Peyer's patch (tissue), 4 donors: ENCODE measurements at regions not wholly inside any gene's neighbourhood (a gene's known extent, or its start where the extent isn't known, plus 50 kb on each side); places are given as distances from the start of the nearest gene placed in this dataset.

Source experiments
- DNase-seq, 3 donors: peaks; one replicate each; pipeline ENCODE4 v3.0.0-alpha.2; 2017 to 2019
- H3K27ac ChIP-seq, 4 donors: fragments of 200-600 bp; sonication (generic); one replicate each; pipeline ENCODE4 v1.5.1; 2016 to 2019
- H3K27me3 ChIP-seq, 2 donors: fragments of 200-600 bp; sonication (generic); one replicate each; pipeline ENCODE4 v1.5.1; 2019
- H3K36me3 ChIP-seq, 3 donors: fragments of 200-600 bp; sonication (generic); one replicate each; pipeline ENCODE4 v1.5.1; 2016 to 2019
- H3K4me1 ChIP-seq, 4 donors: fragments of 200-600 bp; sonication (generic); one replicate each; pipeline ENCODE4 v1.5.1; 2016 to 2019
- H3K4me3 ChIP-seq, 4 donors: fragments of 200-600 bp; sonication (generic); 1 replicate in 3 of 4; 2 replicates in 1 of 4; pipeline ENCODE4 v1.5.1; 2016 to 2019; ENCODE audit warnings: mild to moderate bottlenecking in 1 of 4
- H3K9me3 ChIP-seq, 4 donors: fragments of 200-600 bp; sonication (generic); one replicate each; pipeline ENCODE4 v1.5.1; 2016 to 2019; ENCODE audit warnings: mild to moderate bottlenecking in 1 of 4
- POLR2A ChIP-seq, 2 donors: fragments of 450-650 bp; IDR thresholded peaks; one replicate each; pipeline ENCODE4 v1.5.1; 2017; ENCODE audit warnings: antibody characterized with exemption in 2 of 2, mild to moderate bottlenecking in 2 of 2, moderate library complexity in 2 of 2
- TF ChIP-seq, protein P1 (sequence below), 6 experiments: fragments of 450-650 bp in 4 of 6; fragments of 200-600 bp in 2 of 6; sonication (generic) in 1 of 6; IDR thresholded peaks; one replicate each; pipeline ENCODE4 v1.5.1; 2017 to 2019; ENCODE audit warnings: antibody characterized with exemption in 6 of 6, mild to moderate bottlenecking in 3 of 6, moderate library complexity in 1 of 6

DNA sequence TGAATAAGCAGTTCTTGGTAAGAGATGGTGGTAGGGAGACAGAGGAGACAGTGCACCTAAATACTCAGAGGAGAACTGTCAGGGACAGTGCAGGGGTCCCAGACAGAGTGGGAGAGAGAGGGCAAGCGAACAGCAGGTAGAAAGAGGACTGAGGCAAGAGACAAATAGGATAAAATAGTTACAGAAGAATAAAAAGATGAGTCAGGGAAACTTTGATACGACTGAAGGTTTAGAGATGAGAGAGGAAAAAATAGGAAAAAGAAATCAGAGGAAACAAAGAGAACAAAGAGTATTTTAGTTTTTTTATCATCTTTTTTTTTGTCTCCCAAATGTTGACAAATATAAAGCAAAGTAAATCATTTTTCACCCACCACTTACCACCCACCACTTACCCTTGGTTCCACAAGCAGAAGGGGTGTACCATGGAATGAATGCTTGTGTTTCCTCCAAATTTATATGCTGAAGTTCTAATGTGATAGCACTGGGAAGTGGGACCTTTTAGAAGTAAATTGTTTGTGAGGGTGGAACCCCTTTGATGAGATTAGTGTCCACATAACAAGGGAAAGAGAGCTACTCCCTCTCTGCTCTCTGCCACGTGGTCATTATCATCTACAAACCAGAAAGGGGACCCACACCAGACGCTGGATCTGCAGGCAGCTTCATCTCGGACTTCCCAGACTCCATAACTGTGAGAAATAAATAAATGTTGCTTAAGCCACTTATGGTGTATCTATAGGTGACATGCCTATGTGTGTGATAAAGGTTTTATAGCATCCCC, 292.1 kb downstream of the BTG1 start:
- no peaks in the 10 kb centered on the region for H3K27me3 ChIP-seq
- TF ChIP-seq, protein P1, sequence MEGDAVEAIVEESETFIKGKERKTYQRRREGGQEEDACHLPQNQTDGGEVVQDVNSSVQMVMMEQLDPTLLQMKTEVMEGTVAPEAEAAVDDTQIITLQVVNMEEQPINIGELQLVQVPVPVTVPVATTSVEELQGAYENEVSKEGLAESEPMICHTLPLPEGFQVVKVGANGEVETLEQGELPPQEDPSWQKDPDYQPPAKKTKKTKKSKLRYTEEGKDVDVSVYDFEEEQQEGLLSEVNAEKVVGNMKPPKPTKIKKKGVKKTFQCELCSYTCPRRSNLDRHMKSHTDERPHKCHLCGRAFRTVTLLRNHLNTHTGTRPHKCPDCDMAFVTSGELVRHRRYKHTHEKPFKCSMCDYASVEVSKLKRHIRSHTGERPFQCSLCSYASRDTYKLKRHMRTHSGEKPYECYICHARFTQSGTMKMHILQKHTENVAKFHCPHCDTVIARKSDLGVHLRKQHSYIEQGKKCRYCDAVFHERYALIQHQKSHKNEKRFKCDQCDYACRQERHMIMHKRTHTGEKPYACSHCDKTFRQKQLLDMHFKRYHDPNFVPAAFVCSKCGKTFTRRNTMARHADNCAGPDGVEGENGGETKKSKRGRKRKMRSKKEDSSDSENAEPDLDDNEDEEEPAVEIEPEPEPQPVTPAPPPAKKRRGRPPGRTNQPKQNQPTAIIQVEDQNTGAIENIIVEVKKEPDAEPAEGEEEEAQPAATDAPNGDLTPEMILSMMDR (IDR thresholded peaks at IDR 0.05), result no peak
- no peak for TF ChIP-seq POLR2A (IDR thresholded peaks at IDR 0.05)
- no peaks in the 10 kb centered on the region for H3K9me3 ChIP-seq
- H3K4me3 ChIP-seq, result no peak overlapping the region
- no peak for DNase-seq
- no peaks in the 10 kb centered on the region for H3K4me1 ChIP-seq
- H3K36me3 ChIP-seq, result no peaks in the 10 kb centered on the region
- no peak overlapping the region for H3K27ac ChIP-seq

DNA sequence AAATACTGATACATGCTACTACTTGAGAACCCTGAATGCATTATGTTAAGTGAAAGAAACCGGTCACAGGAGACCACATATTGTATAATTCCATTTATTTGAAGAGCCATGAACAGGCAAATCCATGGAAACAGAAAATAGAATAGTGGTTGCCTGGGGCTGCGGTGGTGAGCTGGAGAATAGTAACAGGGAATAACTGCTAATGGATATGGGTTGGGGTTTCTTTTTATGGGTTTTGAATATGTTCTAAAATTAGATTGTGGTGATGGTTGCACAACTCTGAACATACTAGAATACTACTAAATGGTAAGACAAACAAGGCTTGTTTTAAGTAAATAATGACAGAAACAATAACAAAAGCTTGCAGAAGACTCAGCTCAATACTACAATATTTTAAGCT, 293.0 kb downstream of the BTG1 start:
- no peak overlapping the region for H3K4me3 ChIP-seq
- TF ChIP-seq, protein P1 (IDR thresholded peaks at IDR 0.05), result no peak
- no peak for TF ChIP-seq POLR2A (IDR thresholded peaks at IDR 0.05)

DNA sequence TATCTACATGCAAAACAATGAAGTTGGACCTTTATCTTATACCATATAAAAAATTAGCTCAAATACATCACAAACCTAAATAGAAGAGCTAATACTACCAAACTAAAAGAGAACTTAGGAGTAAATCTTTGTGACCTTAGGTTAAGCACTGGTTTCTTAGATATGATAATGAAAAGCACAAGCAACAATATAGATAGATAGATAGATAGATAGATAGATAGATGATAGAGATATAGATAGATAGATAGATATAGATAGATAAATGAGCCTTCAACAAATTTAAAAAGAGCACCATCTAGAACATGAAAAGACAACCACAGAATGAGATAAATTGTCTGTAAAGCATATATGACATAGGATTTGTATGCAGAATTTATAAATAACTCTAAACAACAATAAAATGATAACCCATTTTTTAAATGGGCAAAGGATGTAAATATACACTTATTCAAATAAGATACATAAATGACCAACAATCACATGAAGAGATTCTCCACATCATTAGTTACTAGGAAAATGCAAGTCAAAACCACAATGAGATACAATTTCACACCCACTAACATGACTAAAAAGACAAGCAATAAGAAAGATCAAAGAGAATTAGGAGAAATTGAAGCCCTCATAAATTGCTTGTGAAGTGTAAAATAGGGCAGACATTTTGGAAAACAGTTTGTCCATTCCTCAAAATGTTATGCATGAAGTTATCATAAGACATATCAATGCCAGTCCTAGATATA, 293.7 kb downstream of the BTG1 start:
- Histone ChIP-seq H3K9me3 (no peaks in the 10 kb centered on the region), H3K4me1 (no peaks in the 10 kb centered on the region), H3K4me3 (no peak overlapping the region), H3K27me3 (no peaks in the 10 kb centered on the region), H3K27ac (no peak overlapping the region), H3K36me3 (no peaks in the 10 kb centered on the region)
- DNase-seq, result no peak
- no peak for TF ChIP-seq POLR2A (IDR thresholded peaks at IDR 0.05)
- TF ChIP-seq, protein P1 (IDR thresholded peaks at IDR 0.05), result no peak

More for the DNA sequence above, 293.0 kb downstream of the BTG1 start:
- H3K36me3 ChIP-seq, result no peaks in the 10 kb centered on the region
- no peak for DNase-seq
- no peaks in the 10 kb centered on the region for H3K9me3 ChIP-seq
- H3K4me1 ChIP-seq, result no peaks in the 10 kb centered on the region
- no peak overlapping the region for H3K27ac ChIP-seq
- no peaks in the 10 kb centered on the region for H3K27me3 ChIP-seq

DNA sequence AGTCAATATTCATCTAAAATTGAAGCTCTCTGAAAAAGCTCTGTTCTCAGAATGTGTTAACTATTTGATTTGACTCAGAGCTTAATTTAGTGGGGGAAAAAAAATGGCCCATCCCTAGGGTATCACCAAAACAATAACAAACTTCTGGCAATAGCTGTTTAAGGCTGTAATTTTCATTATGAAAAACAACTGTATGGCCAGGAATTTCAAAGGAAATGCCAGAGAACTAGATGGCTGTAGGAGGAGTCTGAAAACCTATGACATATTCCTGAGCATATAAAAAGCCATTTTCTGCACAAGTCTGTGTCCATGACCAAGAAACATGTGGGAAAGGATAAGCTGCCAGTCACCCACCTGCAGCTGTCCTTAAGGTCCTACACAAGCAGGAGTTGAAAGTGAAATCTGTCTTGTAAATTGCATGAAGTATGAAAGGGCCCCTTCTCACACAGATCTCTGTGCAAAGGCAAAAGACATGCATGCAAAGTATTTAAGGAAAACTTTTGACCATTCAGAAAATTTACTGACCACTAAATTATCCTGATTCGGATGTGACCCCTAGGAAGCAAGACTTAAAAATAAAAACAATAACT, 299.1 kb downstream of the BTG1 start:
- TF ChIP-seq, protein P1 (IDR thresholded peaks at IDR 0.05), result no peak
- TF ChIP-seq POLR2A (IDR thresholded peaks at IDR 0.05), result no peak
- H3K27ac ChIP-seq, result no peak overlapping the region
- no peak overlapping the region for H3K4me3 ChIP-seq
- H3K4me1 ChIP-seq, result no peaks in the 10 kb centered on the region
- no peaks in the 10 kb centered on the region for H3K36me3 ChIP-seq
- H3K27me3 ChIP-seq, result no peaks in the 10 kb centered on the region
- DNase-seq, result no peak
- H3K9me3 ChIP-seq, result no peaks in the 10 kb centered on the region

- Histone ChIP-seq H3K27ac (no peak overlapping the region), H3K36me3 (no peaks in the 10 kb centered on the region), H3K27me3 (no peaks in the 10 kb centered on the region), H3K4me1 (no peaks in the 10 kb centered on the region), H3K9me3 (no peaks in the 10 kb centered on the region), H3K4me3 (no peak overlapping the region)
- TF ChIP-seq POLR2A (IDR thresholded peaks at IDR 0.05), result no peak
- TF ChIP-seq, protein P1 (IDR thresholded peaks at IDR 0.05), result no peak
- no peak for DNase-seq
Observed at GRCh38 chr12:91845365-91845764, 300.3 kb downstream of the BTG1 start.
